Neural cell (in vitro differentiated cells): ENCODE measurements at regions not wholly inside any gene's neighbourhood (a gene's known extent, or its start where the extent isn't known, plus 50 kb on each side); places are given as distances from the start of the nearest gene placed in this dataset.

Source experiments
- H2AFZ ChIP-seq: fragments of 200-600, 300-800 bp; sonication (generic), shearing (Covaris generic); 2 replicates; pipeline ENCODE4 v1.6.0; 2014; ENCODE audit warnings: low read depth, mild to moderate bottlenecking, antibody characterized with exemption, low read length, moderate library complexity
- H3F3A ChIP-seq: fragments of 200-600 bp; shearing (Covaris generic); 2 replicates; pipeline ENCODE4 v1.6.1; 2016; ENCODE audit warnings: mild to moderate bottlenecking, moderate library complexity, mixed read lengths, antibody characterized with exemption, low read length; ENCODE audit not compliant: insufficient read depth, poor library complexity, severe bottlenecking
- H3K27ac ChIP-seq: fragments of 200-600, 300-800 bp; sonication (generic), shearing (Covaris generic); 2 replicates; pipeline ENCODE4 v1.5.1; 2014; ENCODE audit warnings: mild to moderate bottlenecking, low read length, moderate library complexity
- H3K27me3 ChIP-seq: fragments of 300-800, 200-600 bp; sonication (generic), shearing (Covaris generic); 2 replicates; pipeline ENCODE4 v1.6.0; 2014; ENCODE audit warnings: mild to moderate bottlenecking, low read depth, low read length, moderate library complexity; ENCODE audit not compliant: insufficient read depth
- H3K36me3 ChIP-seq: fragments of 300-800, 200-600 bp; sonication (generic), shearing (Covaris generic); 2 replicates; pipeline ENCODE4 v1.5.1; 2014; ENCODE audit warnings: mild to moderate bottlenecking, antibody characterized with exemption, low read length, moderate library complexity; ENCODE audit not compliant: insufficient read depth
- H3K4me2 ChIP-seq: fragments of 300-800, 200-600 bp; sonication (generic), shearing (Covaris generic); 2 replicates; pipeline ENCODE4 v1.6.0; 2014; ENCODE audit warnings: mild to moderate bottlenecking, low read length
- H3K4me3 ChIP-seq: fragments of 300-800, 200-600 bp; sonication (generic), shearing (Covaris generic); 2 replicates; pipeline ENCODE4 v1.5.1; 2014; ENCODE audit warnings: mild to moderate bottlenecking, low read length, moderate library complexity
- H3K79me2 ChIP-seq: fragments of 200-600 bp; shearing (Covaris generic); replicated peaks from 2 replicates; pipeline ENCODE4 v1.6.0; 2014; ENCODE audit warnings: mild to moderate bottlenecking, low read length, moderate library complexity; ENCODE audit not compliant: insufficient read depth
- H3K9ac ChIP-seq: fragments of 300-800, 200-600 bp; sonication (generic), shearing (Covaris generic); 2 replicates; pipeline ENCODE4 v1.6.1; 2016; ENCODE audit warnings: mild to moderate bottlenecking, low read length, mixed read lengths
- H3K9me2 ChIP-seq: fragments of 200-600 bp; shearing (Covaris generic); 2 replicates; pipeline ENCODE4 v1.6.1; 2016; ENCODE audit warnings: mild to moderate bottlenecking, low read length, mixed read lengths; ENCODE audit not compliant: insufficient read depth
- H3K9me3 ChIP-seq: fragments of 200-600, 300-800 bp; sonication (generic), shearing (Covaris generic); 2 replicates; pipeline ENCODE4 v1.6.1; 2016; ENCODE audit warnings: mild to moderate bottlenecking, mixed run types, low read length, moderate library complexity, mixed read lengths
- H4K20me1 ChIP-seq: fragments of 200-600 bp; shearing (Covaris generic); 2 replicates; pipeline ENCODE4 v1.6.1; 2016; ENCODE audit warnings: mild to moderate bottlenecking, mixed run types; ENCODE audit not compliant: insufficient read depth
- EP300 ChIP-seq: fragments of 450-650 bp; conservative IDR thresholded peaks from 2 replicates; pipeline ENCODE4 v1.6.1; 2014; ENCODE audit warnings: antibody characterized with exemption, mild to moderate bottlenecking, moderate library complexity; ENCODE audit not compliant: poor library complexity, severe bottlenecking
- EZH2 ChIP-seq: fragments of 200-600, 300-800 bp; shearing (Covaris generic), sonication (generic); IDR thresholded peaks from 2 replicates; pipeline ENCODE4 v1.6.1; 2014; ENCODE audit warnings: antibody characterized with exemption, low read length, borderline replicate concordance, mild to moderate bottlenecking; ENCODE audit not compliant: insufficient read depth, poor library complexity, severe bottlenecking
- MXI1 ChIP-seq: fragments of 450-650 bp; conservative IDR thresholded peaks from 2 replicates; pipeline ENCODE4 v1.6.1; 2014; ENCODE audit warnings: antibody characterized with exemption, mild to moderate bottlenecking; ENCODE audit not compliant: poor library complexity, severe bottlenecking
- POLR2AphosphoS5 ChIP-seq: IDR thresholded peaks from 2 replicates; pipeline ENCODE4 v1.6.1; 2012
- RAD21 ChIP-seq: fragments of 450-650 bp; conservative IDR thresholded peaks from 2 replicates; pipeline ENCODE4 v1.6.1; 2014; ENCODE audit warnings: antibody characterized with exemption, mild to moderate bottlenecking, moderate library complexity
- REST ChIP-seq: IDR thresholded peaks from 2 replicates; pipeline ENCODE4 v1.6.1; 2012; ENCODE audit warnings: borderline replicate concordance
- SMC3 ChIP-seq: fragments of 450-650 bp; conservative IDR thresholded peaks from 2 replicates; pipeline ENCODE4 v1.6.1; 2014; ENCODE audit warnings: antibody characterized with exemption, mild to moderate bottlenecking, moderate library complexity; ENCODE audit not compliant: poor library complexity
- TAF1 ChIP-seq: IDR thresholded peaks from 2 replicates; pipeline ENCODE4 v1.6.1; 2012; ENCODE audit warnings: low read depth
- TF ChIP-seq, protein P1 (sequence below): fragments of 450-650 bp; IDR thresholded peaks from 2 replicates; pipeline ENCODE4 v1.5.1; 2014; ENCODE audit warnings: antibody characterized with exemption, mild to moderate bottlenecking, moderate library complexity; ENCODE audit not compliant: poor library complexity, severe bottlenecking

GRCh38 chr15:69749797-69750196 lies 297.2 kb downstream of the RPLP1 start:
- Histone ChIP-seq H2AFZ (no peak overlapping the region), H3F3A (no peaks in the 10 kb centered on the region), H3K36me3 (no peaks in the 10 kb centered on the region), H3K4me2 (no peak overlapping the region), H3K9me2 (no peaks in the 10 kb centered on the region), H3K27me3 (no peaks in the 10 kb centered on the region), H3K9me3 (no peaks in the 10 kb centered on the region), H3K9ac (no peak overlapping the region), H3K79me2 (no peaks in the 10 kb centered on the region), H4K20me1 (no peaks in the 10 kb centered on the region), H3K4me3 (no peak overlapping the region), H3K27ac (no peak overlapping the region)
- TF ChIP-seq REST (no peak), EP300 (no peak), TAF1 (no peak), SMC3 (no peak), EZH2 (no peak), RAD21 (no peak), POLR2AphosphoS5 (no peak)
- TF ChIP-seq, protein P1, sequence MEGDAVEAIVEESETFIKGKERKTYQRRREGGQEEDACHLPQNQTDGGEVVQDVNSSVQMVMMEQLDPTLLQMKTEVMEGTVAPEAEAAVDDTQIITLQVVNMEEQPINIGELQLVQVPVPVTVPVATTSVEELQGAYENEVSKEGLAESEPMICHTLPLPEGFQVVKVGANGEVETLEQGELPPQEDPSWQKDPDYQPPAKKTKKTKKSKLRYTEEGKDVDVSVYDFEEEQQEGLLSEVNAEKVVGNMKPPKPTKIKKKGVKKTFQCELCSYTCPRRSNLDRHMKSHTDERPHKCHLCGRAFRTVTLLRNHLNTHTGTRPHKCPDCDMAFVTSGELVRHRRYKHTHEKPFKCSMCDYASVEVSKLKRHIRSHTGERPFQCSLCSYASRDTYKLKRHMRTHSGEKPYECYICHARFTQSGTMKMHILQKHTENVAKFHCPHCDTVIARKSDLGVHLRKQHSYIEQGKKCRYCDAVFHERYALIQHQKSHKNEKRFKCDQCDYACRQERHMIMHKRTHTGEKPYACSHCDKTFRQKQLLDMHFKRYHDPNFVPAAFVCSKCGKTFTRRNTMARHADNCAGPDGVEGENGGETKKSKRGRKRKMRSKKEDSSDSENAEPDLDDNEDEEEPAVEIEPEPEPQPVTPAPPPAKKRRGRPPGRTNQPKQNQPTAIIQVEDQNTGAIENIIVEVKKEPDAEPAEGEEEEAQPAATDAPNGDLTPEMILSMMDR: no peak

DNA sequence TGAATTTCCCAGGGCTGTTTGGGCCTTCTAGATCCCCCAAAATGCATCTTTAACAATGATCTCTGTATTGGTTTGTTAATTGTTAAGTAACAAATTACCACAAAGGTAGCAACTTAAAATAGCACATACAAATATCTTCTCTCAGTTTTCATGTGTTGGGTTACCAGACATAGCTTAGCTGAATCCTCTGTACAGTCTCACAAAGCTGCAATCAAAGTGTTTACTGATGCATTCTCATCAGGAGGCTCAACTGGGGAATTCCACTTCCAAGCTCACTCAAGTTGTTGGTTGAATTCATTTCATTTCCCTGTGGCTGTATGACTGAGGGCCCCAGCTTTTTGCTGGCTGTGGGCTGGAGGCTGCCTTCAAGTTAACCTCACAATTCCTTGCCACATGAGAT lies 297.6 kb downstream of the RPLP1 start:
- Histone ChIP-seq H3K27ac (no peak overlapping the region), H4K20me1 (no peaks in the 10 kb centered on the region), H2AFZ (no peak overlapping the region), H3K79me2 (no peaks in the 10 kb centered on the region), H3K4me2 (no peak overlapping the region), H3F3A (no peaks in the 10 kb centered on the region), H3K4me3 (no peak overlapping the region), H3K36me3 (no peaks in the 10 kb centered on the region), H3K9ac (no peak overlapping the region), H3K27me3 (no peaks in the 10 kb centered on the region), H3K9me3 (no peaks in the 10 kb centered on the region), H3K9me2 (no peaks in the 10 kb centered on the region)
- TF ChIP-seq EZH2 (no peak), TAF1 (no peak), POLR2AphosphoS5 (no peak), MXI1 (no peak), EP300 (no peak)

- Histone ChIP-seq H2AFZ (no peak overlapping the region), H3K9ac (no peak overlapping the region), H3F3A (no peaks in the 10 kb centered on the region), H3K9me2 (no peaks in the 10 kb centered on the region), H3K27ac (no peak overlapping the region), H3K36me3 (no peaks in the 10 kb centered on the region), H3K4me3 (no peak overlapping the region), H3K27me3 (no peaks in the 10 kb centered on the region), H3K9me3 (no peaks in the 10 kb centered on the region), H3K79me2 (no peaks in the 10 kb centered on the region), H3K4me2 (no peak overlapping the region), H4K20me1 (no peaks in the 10 kb centered on the region)
- TF ChIP-seq TAF1 (no peak), REST (no peak), EZH2 (no peak), SMC3 (no peak), MXI1 (no peak), EP300 (no peak), RAD21 (no peak), POLR2AphosphoS5 (no peak)
- TF ChIP-seq, protein P1: no peak
Measured at GRCh38 chr15:69751147-69751546, 298.5 kb downstream of the RPLP1 start.
